ENCODE measurements at regions not wholly inside any gene's neighbourhood (a gene's known extent, or its start where the extent isn't known, plus 50 kb on each side); places are given as distances from the start of the nearest gene placed in this dataset.

GRCh38 chr17:77301694-77302266 lies 161.0 kb downstream of the SEC14L1 start:
- Histone ChIP-seq H3K27ac (ENCODE audit: extremely low read depth, low read depth, low read length) (no peak overlapping the region), H3K9me3 (replicated peaks; ENCODE audit: control insufficient read depth, insufficient read depth, low read depth, low read length) (no peaks in the 10 kb centered on the region), H3K27me3 (ENCODE audit: control insufficient read depth in 2 of 2, insufficient read depth in 2 of 2, low read length in 2 of 2) (peaks cover 9 to 42% of the 10 kb centered on the region in 2 experiments; a peak in 4 of 5 replicates), H2AFZ (ENCODE audit: low read depth, low read length) (no peak overlapping the region), H3K4me1 (replicated peaks in 1 of 2; ENCODE audit: control insufficient read depth in 2 of 2, insufficient read depth in 2 of 2, low read length in 2 of 2) (peaks cover 0 to 10% of the 10 kb centered on the region in 2 experiments; a peak in 2 of 5 replicates), H3K4me2 (ENCODE audit: insufficient read depth, low read length) (no peak overlapping the region), H3K4me3 (no peak overlapping the region), H3K79me2 (ENCODE audit: control insufficient read depth, insufficient read depth, low read length) (no peaks in the 10 kb centered on the region), H3K9me1 (ENCODE audit: control insufficient read depth, insufficient read depth, low read length) (no peaks in the 10 kb centered on the region), H3K36me3 (ENCODE audit: control insufficient read depth, insufficient read depth, low read length) (no peaks in the 10 kb centered on the region), H4K20me1 (replicated peaks; ENCODE audit: control insufficient read depth, insufficient read depth, low read length) (peaks cover 7% of the 10 kb centered on the region; the same call in 1 of the 2 replicates), H3K9ac (ENCODE audit: insufficient read depth in 1 of 2, low read depth in 2 of 2, low read length in 2 of 2) (no peak overlapping the region; a peak in 1 of 4 replicates)
- no peak for DNase-seq (ENCODE audit: extremely low read depth in 1 of 4, low spot score in 3 of 4)
- peak; percentile 19 for FAIRE-seq
- no peak for ATAC-seq
- WGBS (ENCODE audit: insufficient coverage, low coverage, missing lambda C conversion rate) = 12% methylated on average over 8 of the region's 8 CpGs
- no TSS peak for BruUV-seq (replicated peaks)
- POLR2A ChIA-PET = interaction anchor here (0.7 kb wide), 1 partner anchor 173 kb away, joined by 4 read pairs; no protein-coding TSS in a partner anchor
- CTCF ChIA-PET (ENCODE audit: low intra/inter-chr PET ratio) = interaction anchor here (0.6 kb wide), 1 partner anchor 51 kb away, joined by 3 read pairs; no protein-coding TSS in a partner anchor
- intact Hi-C loops (cut with micrococcal nuclease) = no loop called here
- in situ Hi-C loops (cut with MboI) = no loop called here
- TF ChIP-seq KDM1A (IDR thresholded peaks at IDR 0.05) = no peak
- TF ChIP-seq ZNF644 (tag; IDR thresholded peaks at IDR 0.05; ENCODE audit: low read depth) = no peak
- no peak for TF ChIP-seq KAT2B (IDR thresholded peaks at IDR 0.05; ENCODE audit: low read depth, low read length)
- TF ChIP-seq PHB (CRISPR knock-in tag; IDR thresholded peaks at IDR 0.05) = no peak
- TF ChIP-seq GABPA (tag; conservative IDR thresholded peaks at IDR 0.05; ENCODE audit: low read depth) = no peak
- no peak for TF ChIP-seq ARID4B (CRISPR knock-in tag; IDR thresholded peaks at IDR 0.05)
- TF ChIP-seq, protein P1, sequence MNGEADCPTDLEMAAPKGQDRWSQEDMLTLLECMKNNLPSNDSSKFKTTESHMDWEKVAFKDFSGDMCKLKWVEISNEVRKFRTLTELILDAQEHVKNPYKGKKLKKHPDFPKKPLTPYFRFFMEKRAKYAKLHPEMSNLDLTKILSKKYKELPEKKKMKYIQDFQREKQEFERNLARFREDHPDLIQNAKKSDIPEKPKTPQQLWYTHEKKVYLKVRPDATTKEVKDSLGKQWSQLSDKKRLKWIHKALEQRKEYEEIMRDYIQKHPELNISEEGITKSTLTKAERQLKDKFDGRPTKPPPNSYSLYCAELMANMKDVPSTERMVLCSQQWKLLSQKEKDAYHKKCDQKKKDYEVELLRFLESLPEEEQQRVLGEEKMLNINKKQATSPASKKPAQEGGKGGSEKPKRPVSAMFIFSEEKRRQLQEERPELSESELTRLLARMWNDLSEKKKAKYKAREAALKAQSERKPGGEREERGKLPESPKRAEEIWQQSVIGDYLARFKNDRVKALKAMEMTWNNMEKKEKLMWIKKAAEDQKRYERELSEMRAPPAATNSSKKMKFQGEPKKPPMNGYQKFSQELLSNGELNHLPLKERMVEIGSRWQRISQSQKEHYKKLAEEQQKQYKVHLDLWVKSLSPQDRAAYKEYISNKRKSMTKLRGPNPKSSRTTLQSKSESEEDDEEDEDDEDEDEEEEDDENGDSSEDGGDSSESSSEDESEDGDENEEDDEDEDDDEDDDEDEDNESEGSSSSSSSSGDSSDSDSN (IDR thresholded peaks at IDR 0.05; ENCODE audit: borderline replicate concordance in 1 of 2, low read depth in 2 of 2, low read length in 2 of 2) = no peak
- TF ChIP-seq FUS (optimal IDR thresholded peaks at IDR 0.05; ENCODE audit: low read depth, low read length) = no peak
- no peak for TF ChIP-seq NBN (IDR thresholded peaks at IDR 0.05; ENCODE audit: low read depth)
- TF ChIP-seq CSDE1 (IDR thresholded peaks at IDR 0.05) = no peak
- no peak for TF ChIP-seq FOXJ3 (CRISPR knock-in tag; IDR thresholded peaks at IDR 0.05)
- no peak for TF ChIP-seq ZNF592 (IDR thresholded peaks at IDR 0.05)
